ENCODE measurements at regions not wholly inside any gene's neighbourhood (a gene's known extent, or its start where the extent isn't known, plus 50 kb on each side); places are given as distances from the start of the nearest gene placed in this dataset.

DNA sequence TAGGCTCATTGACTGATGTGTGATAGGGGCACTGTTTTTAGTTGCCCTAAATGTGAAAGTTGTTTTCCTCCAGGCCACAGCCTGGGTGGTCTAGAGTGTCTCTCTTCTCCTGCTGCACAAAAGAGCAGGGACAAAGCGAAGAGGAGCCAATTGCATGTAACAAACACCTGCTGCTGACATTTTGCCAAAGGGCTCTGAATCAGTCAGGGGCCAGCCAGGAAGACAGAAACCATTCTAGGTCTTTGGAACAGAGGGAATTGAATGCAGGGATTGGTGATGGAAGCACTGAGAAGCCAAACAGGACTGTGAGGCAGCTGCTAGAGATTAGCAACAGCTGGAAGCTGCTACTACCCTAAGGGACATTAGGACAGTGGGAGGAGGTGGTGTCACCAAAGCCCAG is 185.3 kb upstream of the POU3F1 start:
- Histone ChIP-seq H4K20me1 (ENCODE audit: control insufficient read depth, extremely low read depth, insufficient read depth, low read length) (no peaks in the 10 kb centered on the region), H3K4me2 (ENCODE audit: extremely low read depth, insufficient read depth, low read length) (no peak overlapping the region), H3K27me3 (ENCODE audit: control insufficient read depth, insufficient read depth, low read length) (no peaks in the 10 kb centered on the region), H3K4me1 (ENCODE audit: control insufficient read depth, extremely low read depth, insufficient read depth, low read length) (no peaks in the 10 kb centered on the region), H3K4me3 (replicated peaks in 1 of 4; ENCODE audit: control extremely low read depth in 1 of 4, insufficient read depth in 1 of 4, low read depth in 3 of 4, low read length in 4 of 4) (no peak overlapping the region), H2AFZ (ENCODE audit: low read length) (no peak overlapping the region), H3K9me3 (ENCODE audit: control insufficient read depth, insufficient read depth, low read depth, low read length) (no peaks in the 10 kb centered on the region), H3K79me2 (ENCODE audit: control insufficient read depth, insufficient read depth, low read length) (no peaks in the 10 kb centered on the region), H3K36me3 (ENCODE audit: control insufficient read depth, insufficient read depth, low read length) (no peaks in the 10 kb centered on the region), H3K27ac (ENCODE audit: insufficient read depth, low read length) (no peak overlapping the region), H3K9ac (ENCODE audit: insufficient read depth, low read length) (no peak overlapping the region)
- DNase-seq (ENCODE audit: low read depth in 2 of 2): no peak
- no peak for TF ChIP-seq EZH2 (IDR thresholded peaks at IDR 0.05; ENCODE audit: low read length, missing control alignments)
- TF ChIP-seq, protein P1, sequence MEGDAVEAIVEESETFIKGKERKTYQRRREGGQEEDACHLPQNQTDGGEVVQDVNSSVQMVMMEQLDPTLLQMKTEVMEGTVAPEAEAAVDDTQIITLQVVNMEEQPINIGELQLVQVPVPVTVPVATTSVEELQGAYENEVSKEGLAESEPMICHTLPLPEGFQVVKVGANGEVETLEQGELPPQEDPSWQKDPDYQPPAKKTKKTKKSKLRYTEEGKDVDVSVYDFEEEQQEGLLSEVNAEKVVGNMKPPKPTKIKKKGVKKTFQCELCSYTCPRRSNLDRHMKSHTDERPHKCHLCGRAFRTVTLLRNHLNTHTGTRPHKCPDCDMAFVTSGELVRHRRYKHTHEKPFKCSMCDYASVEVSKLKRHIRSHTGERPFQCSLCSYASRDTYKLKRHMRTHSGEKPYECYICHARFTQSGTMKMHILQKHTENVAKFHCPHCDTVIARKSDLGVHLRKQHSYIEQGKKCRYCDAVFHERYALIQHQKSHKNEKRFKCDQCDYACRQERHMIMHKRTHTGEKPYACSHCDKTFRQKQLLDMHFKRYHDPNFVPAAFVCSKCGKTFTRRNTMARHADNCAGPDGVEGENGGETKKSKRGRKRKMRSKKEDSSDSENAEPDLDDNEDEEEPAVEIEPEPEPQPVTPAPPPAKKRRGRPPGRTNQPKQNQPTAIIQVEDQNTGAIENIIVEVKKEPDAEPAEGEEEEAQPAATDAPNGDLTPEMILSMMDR (conservative IDR thresholded peaks at IDR 0.05 in 1 of 2, IDR thresholded peaks at IDR 0.05 in 1 of 2; ENCODE audit: low read depth in 1 of 2, low read length in 2 of 2): no peak

DNA sequence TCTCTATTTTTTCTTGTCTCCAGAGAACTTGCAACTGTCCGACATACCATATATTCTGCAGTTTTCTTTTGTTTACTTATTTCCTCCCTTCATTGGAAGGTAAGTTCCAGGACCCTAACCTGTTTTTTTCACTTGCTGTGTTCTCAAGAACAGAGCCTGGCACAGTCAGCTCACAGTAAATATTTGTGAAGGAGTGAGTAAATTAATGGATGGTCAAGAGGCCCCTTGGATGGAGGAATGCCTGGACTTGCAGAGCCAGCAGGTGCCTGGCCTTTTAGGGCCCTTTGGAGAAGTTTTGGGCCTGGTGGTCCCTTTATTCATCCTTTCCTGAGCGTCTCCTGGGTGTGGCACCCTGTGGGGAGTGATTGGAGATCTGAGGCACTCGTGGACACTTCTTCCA is 182.1 kb upstream of the POU3F1 start:
- no peaks in the 10 kb centered on the region for H3K79me2 ChIP-seq (ENCODE audit: control insufficient read depth, insufficient read depth, low read length)
- no peak overlapping the region for H3K4me2 ChIP-seq (ENCODE audit: extremely low read depth, insufficient read depth, low read length)
- DNase-seq (ENCODE audit: low read depth in 2 of 2): no peak
- H3K4me3 ChIP-seq (replicated peaks in 1 of 4; ENCODE audit: control extremely low read depth in 1 of 4, insufficient read depth in 1 of 4, low read depth in 3 of 4, low read length in 4 of 4): no peak overlapping the region
- no peaks in the 10 kb centered on the region for H3K27me3 ChIP-seq (ENCODE audit: control insufficient read depth, insufficient read depth, low read length)
- no peak overlapping the region for H3K27ac ChIP-seq (ENCODE audit: insufficient read depth, low read length)
- TF ChIP-seq, protein P1 (conservative IDR thresholded peaks at IDR 0.05 in 1 of 2, IDR thresholded peaks at IDR 0.05 in 1 of 2; ENCODE audit: low read depth in 1 of 2, low read length in 2 of 2): no peak
- no peak for TF ChIP-seq EZH2 (IDR thresholded peaks at IDR 0.05; ENCODE audit: low read length, missing control alignments)
- H2AFZ ChIP-seq (ENCODE audit: low read length): no peak overlapping the region
- no peaks in the 10 kb centered on the region for H3K36me3 ChIP-seq (ENCODE audit: control insufficient read depth, insufficient read depth, low read length)
- H3K9me3 ChIP-seq (ENCODE audit: control insufficient read depth, insufficient read depth, low read depth, low read length): no peaks in the 10 kb centered on the region
- no peaks in the 10 kb centered on the region for H3K4me1 ChIP-seq (ENCODE audit: control insufficient read depth, extremely low read depth, insufficient read depth, low read length)
- H3K9ac ChIP-seq (ENCODE audit: insufficient read depth, low read length): no peak overlapping the region
- no peaks in the 10 kb centered on the region for H4K20me1 ChIP-seq (ENCODE audit: control insufficient read depth, extremely low read depth, insufficient read depth, low read length)

DNA sequence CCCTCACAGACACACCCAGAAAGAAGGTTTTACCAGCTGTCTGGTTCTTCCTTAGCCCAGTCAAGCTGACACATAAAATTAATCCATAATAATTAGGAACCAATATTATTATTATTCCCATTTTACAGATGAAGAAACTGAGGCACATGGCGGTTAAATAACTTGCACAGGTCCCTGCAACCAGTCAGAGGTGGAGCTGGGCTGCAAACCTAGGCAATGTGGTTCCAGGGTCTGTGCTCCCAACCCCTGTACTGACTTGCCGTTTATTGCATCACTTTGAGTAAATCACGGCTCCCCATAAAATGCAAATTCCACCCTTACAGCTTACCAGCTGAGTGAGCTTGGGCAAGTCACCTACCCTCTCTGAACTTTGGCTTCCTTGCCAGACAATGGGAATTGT is 179.2 kb upstream of the POU3F1 start:
- H3K4me3 ChIP-seq (replicated peaks in 1 of 4; ENCODE audit: control extremely low read depth in 1 of 4, insufficient read depth in 1 of 4, low read depth in 3 of 4, low read length in 4 of 4): no peak overlapping the region
- no peak overlapping the region for H3K4me2 ChIP-seq (ENCODE audit: extremely low read depth, insufficient read depth, low read length)
- no peaks in the 10 kb centered on the region for H4K20me1 ChIP-seq (ENCODE audit: control insufficient read depth, extremely low read depth, insufficient read depth, low read length)
- no peaks in the 10 kb centered on the region for H3K9me3 ChIP-seq (ENCODE audit: control insufficient read depth, insufficient read depth, low read depth, low read length)
- TF ChIP-seq EZH2 (IDR thresholded peaks at IDR 0.05; ENCODE audit: low read length, missing control alignments): no peak
- TF ChIP-seq, protein P1 (conservative IDR thresholded peaks at IDR 0.05 in 1 of 2, IDR thresholded peaks at IDR 0.05 in 1 of 2; ENCODE audit: low read depth in 1 of 2, low read length in 2 of 2): no peak
- H3K27me3 ChIP-seq (ENCODE audit: control insufficient read depth, insufficient read depth, low read length): no peaks in the 10 kb centered on the region
- no peaks in the 10 kb centered on the region for H3K36me3 ChIP-seq (ENCODE audit: control insufficient read depth, insufficient read depth, low read length)
- H3K9ac ChIP-seq (ENCODE audit: insufficient read depth, low read length): no peak overlapping the region
- H2AFZ ChIP-seq (ENCODE audit: low read length): no peak overlapping the region
- no peak for DNase-seq (ENCODE audit: low read depth in 2 of 2)
- no peaks in the 10 kb centered on the region for H3K79me2 ChIP-seq (ENCODE audit: control insufficient read depth, insufficient read depth, low read length)
- H3K4me1 ChIP-seq (ENCODE audit: control insufficient read depth, extremely low read depth, insufficient read depth, low read length): no peaks in the 10 kb centered on the region
- no peak overlapping the region for H3K27ac ChIP-seq (ENCODE audit: insufficient read depth, low read length)

All from fibroblast of lung (primary cell).